GM10266 (cell line): ENCODE measurements at regions not wholly inside any gene's neighbourhood (a gene's known extent, or its start where the extent isn't known, plus 50 kb on each side); places are given as distances from the start of the nearest gene placed in this dataset.

Source experiments
- DNase-seq: peaks from one replicate; pipeline ENCODE4 v3.0.0; 2012; ENCODE audit errors: extremely low spot score
- TF ChIP-seq, protein P1 (sequence below): IDR thresholded peaks from 2 replicates; pipeline ENCODE4 v1.5.1; 2012; ENCODE audit warnings: mild to moderate bottlenecking, low read depth; ENCODE audit not compliant: control insufficient read depth, insufficient read depth; ENCODE audit errors: missing control alignments

GRCh38 chr2:118176601-118177000 is 88.3 kb downstream of the INSIG2 start:
- no peak for DNase-seq
- TF ChIP-seq, protein P1, sequence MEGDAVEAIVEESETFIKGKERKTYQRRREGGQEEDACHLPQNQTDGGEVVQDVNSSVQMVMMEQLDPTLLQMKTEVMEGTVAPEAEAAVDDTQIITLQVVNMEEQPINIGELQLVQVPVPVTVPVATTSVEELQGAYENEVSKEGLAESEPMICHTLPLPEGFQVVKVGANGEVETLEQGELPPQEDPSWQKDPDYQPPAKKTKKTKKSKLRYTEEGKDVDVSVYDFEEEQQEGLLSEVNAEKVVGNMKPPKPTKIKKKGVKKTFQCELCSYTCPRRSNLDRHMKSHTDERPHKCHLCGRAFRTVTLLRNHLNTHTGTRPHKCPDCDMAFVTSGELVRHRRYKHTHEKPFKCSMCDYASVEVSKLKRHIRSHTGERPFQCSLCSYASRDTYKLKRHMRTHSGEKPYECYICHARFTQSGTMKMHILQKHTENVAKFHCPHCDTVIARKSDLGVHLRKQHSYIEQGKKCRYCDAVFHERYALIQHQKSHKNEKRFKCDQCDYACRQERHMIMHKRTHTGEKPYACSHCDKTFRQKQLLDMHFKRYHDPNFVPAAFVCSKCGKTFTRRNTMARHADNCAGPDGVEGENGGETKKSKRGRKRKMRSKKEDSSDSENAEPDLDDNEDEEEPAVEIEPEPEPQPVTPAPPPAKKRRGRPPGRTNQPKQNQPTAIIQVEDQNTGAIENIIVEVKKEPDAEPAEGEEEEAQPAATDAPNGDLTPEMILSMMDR, result no peak

DNA sequence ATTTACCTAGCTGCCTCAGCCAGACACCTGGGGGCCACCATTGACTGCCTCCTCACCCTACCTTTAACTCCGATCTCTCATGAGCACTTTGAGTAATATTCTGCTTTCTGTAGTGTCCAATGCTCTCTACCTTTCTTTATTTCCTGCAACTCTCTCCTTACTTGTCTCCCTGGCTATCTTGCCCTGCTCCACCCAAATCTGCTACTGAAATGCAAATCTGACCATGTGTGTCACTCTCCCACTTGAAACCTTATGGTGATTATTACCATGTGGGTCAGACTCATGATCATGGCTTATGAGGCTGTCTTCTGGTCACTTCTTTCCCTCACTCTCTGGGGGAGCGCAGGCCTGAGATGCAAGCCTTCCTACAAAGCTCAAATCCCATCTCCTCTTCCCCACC is 83.3 kb downstream of the INSIG2 start:
- DNase-seq, result no peak
- TF ChIP-seq, protein P1, result no peak

DNA sequence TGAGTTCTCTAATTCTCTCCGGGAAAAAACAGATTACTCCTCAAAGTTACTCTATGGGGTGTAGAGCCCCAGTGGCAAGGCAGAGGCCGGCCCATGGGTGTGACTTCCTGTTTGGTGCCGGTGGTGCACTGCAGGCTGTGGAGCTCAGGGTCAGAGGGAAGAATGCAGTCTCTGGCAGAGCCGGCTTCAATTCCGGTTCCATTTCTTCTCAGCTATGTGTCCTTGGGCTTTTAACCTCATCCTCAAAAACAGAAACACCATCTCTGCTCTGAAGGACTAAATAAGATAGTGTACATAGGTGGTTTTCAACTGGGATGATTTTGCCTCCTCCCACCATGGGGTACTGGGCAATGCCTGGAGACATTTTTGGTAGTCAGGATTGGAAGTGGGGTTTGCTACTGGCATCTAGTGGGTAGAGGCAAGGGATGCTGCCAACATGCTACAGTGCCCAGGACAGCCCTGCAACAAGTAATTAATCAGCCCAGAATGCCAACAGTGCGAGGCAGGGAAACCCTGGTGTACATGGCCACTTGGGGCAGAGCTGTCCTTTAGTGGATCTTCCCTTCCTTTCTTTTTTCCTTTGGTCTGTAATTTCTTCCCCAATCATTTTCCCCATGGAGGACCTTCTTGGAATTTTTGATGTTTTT is 81.2 kb downstream of the INSIG2 start:
- no peak for DNase-seq
- TF ChIP-seq, protein P1, result no peak

GRCh38 chr2:118168615-118169014 is 80.3 kb downstream of the INSIG2 start:
- TF ChIP-seq, protein P1, result no peak
- DNase-seq, result no peak

DNA sequence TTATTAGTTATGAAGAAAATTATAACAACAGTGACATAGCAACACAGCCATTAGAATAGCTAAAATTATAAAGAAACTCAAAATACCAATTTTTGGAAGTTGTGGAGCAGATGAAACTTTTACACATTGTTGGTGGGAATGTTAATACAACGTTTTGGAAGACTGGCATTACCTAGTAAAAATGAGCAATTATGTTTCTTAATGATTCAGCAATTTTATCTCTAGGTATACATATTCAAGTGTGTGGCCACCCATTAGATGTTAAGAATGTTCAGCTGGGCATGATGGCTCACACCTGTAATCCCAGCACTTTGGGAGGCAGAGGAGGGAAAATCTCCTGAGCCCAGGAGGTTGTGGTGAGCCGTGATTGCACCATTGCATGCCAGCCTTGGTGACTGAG is 78.8 kb downstream of the INSIG2 start:
- TF ChIP-seq, protein P1, result no peak
- DNase-seq, result no peak

GRCh38 chr2:118166242-118166641 is 78.0 kb downstream of the INSIG2 start:
- TF ChIP-seq, protein P1, result no peak
- DNase-seq, result no peak

GRCh38 chr2:118165595-118165994 is 77.3 kb downstream of the INSIG2 start:
- TF ChIP-seq, protein P1, result no peak
- DNase-seq, result no peak
